ENCODE measurements at regions not wholly inside any gene's neighbourhood (a gene's known extent, or its start where the extent isn't known, plus 50 kb on each side); places are given as distances from the start of the nearest gene placed in this dataset.

- no peak for TF ChIP-seq TCF4 (CRISPR knock-in tag; IDR thresholded peaks at IDR 0.05; ENCODE audit: borderline replicate concordance)
- no peak for ATAC-seq
These were observed 853.4 kb downstream of the IGSF11 start for GRCh38 chr3:118181274-118181673.

- ATAC-seq = no peak
- TF ChIP-seq ZC3H10 (CRISPR knock-in tag; IDR thresholded peaks at IDR 0.05) (no peak), ZNF565 (CRISPR knock-in tag; conservative IDR thresholded peaks at IDR 0.05; ENCODE audit: low read depth) (no peak), GLIS3 (CRISPR knock-in tag; IDR thresholded peaks at IDR 0.05) (no peak), POU6F1 (CRISPR knock-in tag; IDR thresholded peaks at IDR 0.05; ENCODE audit: borderline replicate concordance, low read depth) (no peak), ISL1 (CRISPR knock-in tag; IDR thresholded peaks at IDR 0.05) (no peak), ZFP3 (CRISPR knock-in tag; IDR thresholded peaks at IDR 0.05) (no peak), PPARA (CRISPR knock-in tag; IDR thresholded peaks at IDR 0.05; ENCODE audit: borderline replicate concordance) (no peak), ARNTL (CRISPR knock-in tag; IDR thresholded peaks at IDR 0.05; ENCODE audit: borderline replicate concordance, low read depth) (no peak), SNAI2 (CRISPR knock-in tag; IDR thresholded peaks at IDR 0.05) (no peak), CSRNP3 (CRISPR knock-in tag; IDR thresholded peaks at IDR 0.05) (no peak), OSR1 (CRISPR knock-in tag; IDR thresholded peaks at IDR 0.05) (no peak), PATZ1 (CRISPR knock-in tag; IDR thresholded peaks at IDR 0.05; ENCODE audit: borderline replicate concordance) (no peak), TCF4 (CRISPR knock-in tag; IDR thresholded peaks at IDR 0.05; ENCODE audit: borderline replicate concordance) (no peak), BACH2 (CRISPR knock-in tag; IDR thresholded peaks at IDR 0.05; ENCODE audit: borderline replicate concordance) (no peak), CREB5 (CRISPR knock-in tag; IDR thresholded peaks at IDR 0.05; ENCODE audit: low read depth) (no peak), ZNF8 (CRISPR knock-in tag; IDR thresholded peaks at IDR 0.05) (no peak)
These were observed 848.6 kb downstream of the IGSF11 start for GRCh38 chr3:118186051-118186450.

- ATAC-seq = no peak
- TF ChIP-seq ZNF70 (CRISPR knock-in tag; IDR thresholded peaks at IDR 0.05) = no peak
- no peak for TF ChIP-seq ZNF565 (CRISPR knock-in tag; conservative IDR thresholded peaks at IDR 0.05; ENCODE audit: low read depth)
- TF ChIP-seq BACH2 (CRISPR knock-in tag; IDR thresholded peaks at IDR 0.05; ENCODE audit: borderline replicate concordance) = no peak
- no peak for TF ChIP-seq TSHZ2 (CRISPR knock-in tag; IDR thresholded peaks at IDR 0.05)
- no peak for TF ChIP-seq POU6F1 (CRISPR knock-in tag; IDR thresholded peaks at IDR 0.05; ENCODE audit: borderline replicate concordance, low read depth)
- TF ChIP-seq OSR1 (CRISPR knock-in tag; IDR thresholded peaks at IDR 0.05) = no peak
- TF ChIP-seq CREB5 (CRISPR knock-in tag; IDR thresholded peaks at IDR 0.05; ENCODE audit: low read depth) = no peak
- no peak for TF ChIP-seq ZFP3 (CRISPR knock-in tag; IDR thresholded peaks at IDR 0.05)
- TF ChIP-seq RARB (CRISPR knock-in tag; IDR thresholded peaks at IDR 0.05) = no peak
- TF ChIP-seq ZFP30 (CRISPR knock-in tag; IDR thresholded peaks at IDR 0.05) = no peak
- TF ChIP-seq CSRNP3 (CRISPR knock-in tag; IDR thresholded peaks at IDR 0.05) = no peak
- no peak for TF ChIP-seq ZNF8 (CRISPR knock-in tag; IDR thresholded peaks at IDR 0.05)
- no peak for TF ChIP-seq GLIS3 (CRISPR knock-in tag; IDR thresholded peaks at IDR 0.05)
- no peak for TF ChIP-seq SNAI2 (CRISPR knock-in tag; IDR thresholded peaks at IDR 0.05)
- TF ChIP-seq ARNTL (CRISPR knock-in tag; IDR thresholded peaks at IDR 0.05; ENCODE audit: borderline replicate concordance, low read depth) = no peak
- TF ChIP-seq CSDC2 (CRISPR knock-in tag; IDR thresholded peaks at IDR 0.05) = no peak
- TF ChIP-seq PPARA (CRISPR knock-in tag; IDR thresholded peaks at IDR 0.05; ENCODE audit: borderline replicate concordance) = no peak
- TF ChIP-seq TCF4 (CRISPR knock-in tag; IDR thresholded peaks at IDR 0.05; ENCODE audit: borderline replicate concordance) = no peak
- no peak for TF ChIP-seq ZC3H10 (CRISPR knock-in tag; IDR thresholded peaks at IDR 0.05)
These were observed 847.4 kb downstream of the IGSF11 start for GRCh38 chr3:118187221-118187620.

All from SK-N-SH treated with all-trans-retinoic acid at 6 μM for 48 hours (cell line).